NCI-H2107 (cell line): ENCODE measurements at regions not wholly inside any gene's neighbourhood (a gene's known extent, or its start where the extent isn't known, plus 50 kb on each side); places are given as distances from the start of the nearest gene placed in this dataset.
"Not testable (repeated sequence)": the region's sequence is repeated elsewhere in the genome, so short reads cannot be mapped to it uniquely, and the experiment has no call there.

Source experiments
- DNase-seq: peaks from one replicate; lab custom pipeline; 2025; lab: John Stamatoyannopoulos, UW

DNA sequence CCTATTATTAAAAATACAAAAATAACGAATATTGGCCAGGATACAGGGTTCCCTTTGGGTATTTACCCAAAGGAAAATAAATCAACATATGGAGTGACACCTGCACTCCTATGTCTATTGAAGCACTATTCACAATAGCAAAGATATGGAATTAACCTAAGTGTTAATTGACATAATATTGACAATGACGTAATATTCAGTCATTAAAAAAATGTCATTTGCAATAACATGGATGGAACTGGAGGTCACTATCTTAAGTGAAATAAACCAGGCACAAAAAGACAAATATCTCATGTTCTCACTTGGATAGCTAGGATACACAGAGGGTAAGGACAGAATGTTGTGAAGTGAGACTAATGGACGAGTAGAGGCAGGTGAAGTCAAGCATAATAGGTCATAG lies 326.3 kb upstream of the PTGER4 start:
- no peak for DNase-seq

DNA sequence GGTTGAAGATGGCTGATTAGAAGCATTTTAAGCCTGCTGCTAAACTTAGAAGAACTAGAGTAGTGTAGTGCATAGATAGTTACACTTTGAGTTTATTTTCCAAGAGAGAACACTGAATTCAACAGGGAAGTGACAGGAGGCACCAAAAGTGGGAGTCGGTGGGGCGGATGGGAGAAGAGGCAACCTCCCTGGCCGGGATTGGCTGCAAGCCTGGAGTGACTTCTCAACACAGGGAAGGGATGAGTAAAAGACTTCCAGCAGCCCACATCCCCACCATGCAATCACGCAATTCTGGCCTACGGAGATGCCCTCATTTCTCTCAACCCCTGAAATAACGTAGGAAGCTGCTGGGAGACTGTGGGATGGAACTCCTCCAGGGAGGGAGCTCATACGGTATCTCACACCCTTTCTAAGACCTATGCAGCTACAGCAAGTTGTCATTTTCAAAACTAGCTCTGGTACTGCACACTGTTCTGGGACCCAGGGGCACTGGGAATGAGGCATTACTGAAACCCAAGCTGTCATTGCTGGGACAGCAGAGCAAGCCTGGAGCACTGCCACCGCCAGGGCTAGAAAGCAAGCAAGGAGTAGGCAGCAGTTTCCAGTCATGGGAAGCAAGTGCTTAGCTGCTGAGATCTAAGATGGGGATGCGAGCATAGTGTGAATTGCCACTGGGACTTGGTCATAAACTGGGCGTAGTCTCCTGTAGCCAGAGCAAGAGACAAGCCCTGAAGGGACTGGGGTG lies 331.6 kb upstream of the PTGER4 start:
- no peak for DNase-seq

DNA sequence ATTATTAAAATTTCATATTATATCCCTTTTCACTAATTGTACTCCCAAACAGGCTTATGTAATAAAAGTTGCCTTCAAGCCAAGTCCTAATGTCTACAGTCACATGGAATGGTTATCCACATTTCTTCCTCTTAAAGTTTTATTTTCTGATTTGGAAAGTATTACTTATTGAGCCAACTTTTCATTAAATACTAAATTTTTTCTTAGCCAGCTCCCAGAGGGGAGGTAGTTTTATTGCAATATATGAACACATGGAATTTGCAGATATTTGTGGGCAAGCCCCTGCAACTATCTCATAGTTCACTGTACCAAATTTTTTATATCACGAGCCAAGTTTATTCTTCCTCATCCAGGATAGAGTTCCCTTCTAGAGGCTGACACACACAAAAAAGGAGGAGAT lies 332.8 kb upstream of the PTGER4 start:
- no peak for DNase-seq

DNA sequence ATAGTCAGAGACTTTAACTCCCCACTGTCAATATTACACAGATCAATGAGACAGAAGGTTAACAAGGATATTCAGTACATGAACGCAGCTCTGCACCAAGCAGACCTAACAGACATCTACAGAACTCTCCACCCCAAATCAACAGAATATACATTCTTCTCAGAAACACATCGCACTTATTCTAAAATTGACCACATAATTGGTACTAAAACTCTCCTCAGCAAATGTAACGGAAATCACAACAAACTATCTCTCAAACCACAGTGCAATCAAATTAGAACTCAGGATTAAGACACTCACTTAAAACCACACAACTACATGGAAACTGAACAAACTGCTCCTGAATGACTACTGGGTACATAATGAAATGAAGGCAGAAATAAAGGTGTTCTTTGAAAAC lies 341.3 kb upstream of the PTGER4 start:
- DNase-seq: not testable (repeated sequence)

DNA sequence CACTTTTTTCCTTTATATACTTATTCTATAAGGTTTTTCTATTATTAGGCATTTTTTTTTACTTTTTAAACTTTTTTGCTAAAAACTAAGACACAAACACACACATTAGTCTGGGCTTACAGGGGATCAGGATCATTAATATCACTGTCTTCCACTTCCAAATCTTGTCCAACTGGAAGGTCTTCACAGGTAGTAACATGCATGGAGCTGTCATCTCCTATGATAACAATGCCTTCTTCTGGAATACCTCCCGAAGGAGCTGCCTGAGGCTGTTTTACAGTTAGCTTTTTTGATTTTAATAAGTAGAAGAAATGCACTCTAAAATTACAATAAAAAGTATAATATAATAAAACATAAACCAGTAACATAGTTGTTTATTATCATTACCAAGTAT lies 345.5 kb upstream of the PTGER4 start:
- DNase-seq: no peak

DNA sequence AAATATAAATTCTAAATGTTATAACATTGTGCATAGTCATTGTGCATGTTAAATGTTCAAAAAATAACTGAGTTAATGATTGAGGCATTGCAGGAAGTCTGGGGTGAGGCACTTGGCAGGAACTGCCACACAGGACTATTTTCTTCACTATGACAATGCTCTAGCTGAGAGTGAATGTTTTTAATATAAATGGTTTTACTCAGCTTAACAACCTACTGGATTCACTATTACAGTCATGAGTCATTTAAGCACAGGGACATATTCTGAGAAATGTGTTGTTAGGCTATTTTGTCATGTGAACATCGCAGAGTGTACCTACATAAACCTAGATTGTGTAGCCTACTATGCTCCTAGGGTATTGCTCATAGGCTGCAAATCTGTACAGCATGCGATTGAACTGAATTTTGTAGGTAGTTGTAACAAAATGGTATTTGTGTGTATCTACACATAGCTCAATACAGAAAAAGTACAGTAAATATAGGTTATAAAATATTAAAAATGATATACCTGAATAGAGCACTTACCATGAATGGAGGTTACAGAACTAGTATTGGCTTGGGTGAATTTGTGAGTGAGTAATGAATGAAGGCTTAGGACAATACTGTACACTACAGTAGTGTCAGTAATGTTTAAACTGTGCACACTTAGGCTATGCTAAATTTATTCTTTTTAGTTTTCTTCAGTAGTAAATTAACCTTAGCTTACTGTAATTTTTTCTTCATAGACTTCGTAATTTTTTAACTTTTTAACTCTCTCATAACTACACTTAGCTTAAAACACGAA lies 346.1 kb upstream of the PTGER4 start:
- no peak for DNase-seq

DNA sequence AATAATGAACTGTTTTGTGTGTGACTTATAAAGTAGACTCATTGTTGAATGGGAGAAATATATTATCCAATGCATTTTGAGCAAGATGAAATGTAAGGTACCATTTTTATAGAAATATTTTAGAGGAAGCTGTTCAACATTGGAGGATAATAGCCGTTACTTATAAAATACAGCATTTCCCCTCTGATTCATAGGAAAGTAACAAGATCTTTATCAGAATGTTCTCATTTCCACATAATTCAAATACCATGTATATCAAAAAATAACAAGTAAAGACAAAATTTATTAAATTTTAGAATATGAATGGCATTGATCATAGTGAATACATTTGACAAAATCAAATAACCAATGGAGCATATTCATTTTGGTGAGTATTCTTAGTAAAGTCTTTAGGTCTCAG lies 346.7 kb upstream of the PTGER4 start:
- DNase-seq: no peak

DNA sequence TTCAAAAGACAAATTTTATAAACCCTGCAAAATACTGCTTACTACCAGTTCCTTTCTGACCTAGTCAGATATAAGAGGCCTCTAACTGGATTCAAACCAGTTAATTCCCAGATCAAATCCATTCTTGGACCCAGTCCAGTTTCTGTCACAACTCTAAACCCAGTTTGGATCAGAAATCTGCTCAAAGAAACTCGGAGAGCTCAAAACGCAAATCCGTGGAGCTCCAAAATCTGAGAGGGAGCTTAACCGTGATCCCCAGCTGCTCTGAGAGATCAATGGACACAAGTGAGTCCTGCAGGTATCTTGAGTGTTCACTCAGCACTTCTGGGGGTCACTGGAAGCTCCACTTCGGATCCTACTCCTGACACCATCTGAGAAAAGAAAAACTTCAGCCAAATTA lies 348.1 kb upstream of the PTGER4 start:
- no peak for DNase-seq

DNA sequence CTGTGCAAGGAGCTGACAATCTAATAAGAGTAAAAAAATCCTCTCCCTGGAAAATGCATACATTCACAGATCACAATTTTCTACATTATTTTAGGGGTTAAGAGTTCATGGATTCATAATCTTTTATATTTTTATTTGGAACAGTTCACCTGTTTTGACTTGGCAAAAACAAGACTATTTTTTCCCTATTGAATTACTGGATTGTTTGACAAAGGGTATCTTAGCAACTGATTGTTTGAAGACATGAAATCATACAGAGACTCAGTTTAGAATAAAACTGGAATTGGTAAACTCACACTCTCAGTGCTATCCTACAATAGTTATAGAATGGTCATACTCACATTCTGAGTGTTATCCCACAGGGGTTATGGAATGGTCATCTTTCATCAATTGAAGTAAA lies 358.2 kb upstream of the PTGER4 start:
- no peak for DNase-seq

DNA sequence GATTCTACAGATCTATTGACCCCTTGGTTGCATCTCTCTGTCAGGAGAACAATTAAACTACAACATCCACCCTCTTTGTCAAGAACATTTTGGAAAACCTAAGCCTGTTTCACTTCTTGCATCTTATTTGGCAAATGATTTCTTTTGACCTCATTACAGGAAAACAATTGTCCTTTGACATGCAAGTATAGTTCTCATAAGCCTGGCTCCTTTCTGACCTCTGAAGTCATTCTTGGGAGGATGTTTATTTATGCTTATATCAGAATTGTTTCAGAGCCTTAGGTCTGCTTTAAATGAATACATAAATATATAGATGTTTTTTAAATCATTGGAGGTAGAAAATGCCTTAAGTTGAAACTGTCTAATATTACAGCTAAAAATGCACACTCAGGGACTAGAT lies 361.3 kb upstream of the PTGER4 start:
- DNase-seq: no peak

DNA sequence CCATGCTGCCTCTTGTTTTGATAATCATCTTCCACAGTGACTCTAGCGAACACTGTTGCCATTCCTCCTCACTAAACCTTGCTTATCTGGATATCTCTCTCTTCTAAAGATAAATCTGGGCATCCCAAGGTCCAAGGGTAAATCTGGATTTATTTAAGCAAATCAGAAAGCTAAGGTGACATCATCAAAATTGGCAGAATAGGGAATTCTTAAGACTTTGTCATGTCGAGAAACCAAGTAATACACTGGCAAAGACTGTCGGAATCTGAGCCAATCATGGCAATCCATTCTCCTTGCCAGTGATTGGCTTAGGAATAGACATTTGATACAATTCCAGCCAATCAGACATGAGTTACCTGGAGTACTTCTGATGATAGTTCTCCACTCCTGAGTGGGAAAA lies 362.7 kb upstream of the PTGER4 start:
- no peak for DNase-seq

DNA sequence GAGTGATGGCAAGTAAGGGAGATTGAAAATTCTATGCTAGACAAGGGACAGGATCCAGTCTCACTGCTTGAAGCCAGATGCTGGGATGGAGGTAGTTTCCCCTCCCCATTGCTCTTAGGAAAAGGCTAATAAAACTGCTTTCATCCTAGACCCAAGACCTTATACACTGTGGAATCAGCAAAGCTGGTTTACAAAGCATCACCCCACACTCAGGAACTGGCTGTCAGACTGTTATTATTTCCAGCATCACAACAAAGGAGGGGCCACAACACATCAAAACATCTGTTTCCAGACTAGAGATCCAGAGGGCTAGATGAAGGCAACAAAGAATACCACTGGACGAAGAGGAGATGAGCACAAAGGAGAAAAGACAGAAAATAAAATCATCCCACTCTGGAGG lies 364.6 kb upstream of the PTGER4 start:
- no peak for DNase-seq

DNA sequence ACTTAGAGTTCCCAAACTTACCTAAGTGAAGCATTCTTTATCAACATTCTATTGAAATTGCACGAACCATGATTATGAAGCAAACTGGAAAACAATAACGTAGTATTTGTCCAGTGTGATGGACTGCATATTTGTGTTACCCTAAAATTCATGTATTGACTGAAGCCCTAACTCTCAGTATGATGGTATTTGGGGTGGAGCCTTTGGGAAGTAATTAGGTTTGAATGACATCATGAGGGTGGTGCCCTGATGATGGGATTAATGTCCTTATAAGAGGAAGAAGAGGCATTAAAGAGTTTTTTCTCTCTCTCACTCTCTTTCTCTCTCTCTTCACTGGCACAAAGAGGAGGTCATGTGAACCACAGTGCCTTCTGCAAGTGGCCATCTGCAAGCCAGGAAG lies 365.4 kb upstream of the PTGER4 start:
- DNase-seq: no peak

DNA sequence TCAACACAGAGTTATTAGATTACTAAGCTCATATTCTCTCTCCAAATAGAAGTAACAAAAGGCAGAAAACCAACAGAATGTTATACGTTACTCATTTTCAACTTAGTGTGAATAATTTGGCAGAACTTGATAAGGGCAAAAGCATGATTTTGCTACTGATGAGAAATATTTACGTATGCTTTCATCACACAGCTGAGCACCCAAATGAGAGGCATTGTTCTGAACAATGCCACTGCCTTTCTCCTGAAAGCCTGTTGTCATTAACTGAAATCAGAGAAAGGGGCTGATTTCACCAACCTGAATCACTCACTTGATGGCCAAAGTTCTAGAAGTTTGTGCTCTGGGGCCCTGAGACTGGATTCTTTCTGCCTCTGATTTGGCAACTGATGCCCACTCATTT lies 367.5 kb upstream of the PTGER4 start:
- DNase-seq: no peak

DNA sequence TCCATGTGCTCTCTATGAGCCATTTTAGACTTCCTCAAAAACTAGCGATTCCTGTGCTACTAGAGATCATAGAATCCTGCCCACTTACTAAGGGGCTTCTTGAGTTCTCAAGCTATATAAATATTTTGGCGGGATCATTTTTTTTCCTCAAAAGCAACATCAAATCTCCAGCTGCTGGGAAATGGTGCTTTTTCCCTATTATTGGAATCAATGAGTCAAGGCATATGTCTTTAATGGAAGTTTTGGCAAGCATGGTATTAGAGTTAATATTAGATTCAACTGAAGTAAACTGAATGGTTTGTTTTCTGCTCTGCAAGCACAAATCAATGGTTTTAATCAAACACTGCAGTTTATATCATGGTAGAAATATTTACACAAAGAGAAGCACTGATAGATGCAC lies 369.9 kb upstream of the PTGER4 start:
- no peak for DNase-seq

DNA sequence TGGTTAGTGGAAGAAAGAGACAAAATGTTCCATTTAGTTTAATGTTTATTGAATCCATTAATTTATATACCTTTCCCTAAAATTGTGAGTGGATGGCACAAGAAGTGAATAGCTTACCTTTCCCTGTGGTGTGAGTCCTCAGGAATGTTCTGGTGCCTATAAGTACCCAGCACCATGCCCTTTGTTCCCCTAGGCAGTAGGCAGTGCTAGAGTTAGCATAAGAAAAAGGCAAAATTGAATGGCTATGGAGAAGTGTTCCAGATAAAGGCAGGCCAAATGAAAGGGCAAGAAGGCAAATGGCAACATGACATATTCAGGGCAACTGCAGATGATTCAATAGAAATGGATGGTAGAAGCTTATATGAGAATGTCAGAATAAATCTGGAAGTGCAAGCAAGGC lies 370.8 kb upstream of the PTGER4 start:
- no peak for DNase-seq

DNA sequence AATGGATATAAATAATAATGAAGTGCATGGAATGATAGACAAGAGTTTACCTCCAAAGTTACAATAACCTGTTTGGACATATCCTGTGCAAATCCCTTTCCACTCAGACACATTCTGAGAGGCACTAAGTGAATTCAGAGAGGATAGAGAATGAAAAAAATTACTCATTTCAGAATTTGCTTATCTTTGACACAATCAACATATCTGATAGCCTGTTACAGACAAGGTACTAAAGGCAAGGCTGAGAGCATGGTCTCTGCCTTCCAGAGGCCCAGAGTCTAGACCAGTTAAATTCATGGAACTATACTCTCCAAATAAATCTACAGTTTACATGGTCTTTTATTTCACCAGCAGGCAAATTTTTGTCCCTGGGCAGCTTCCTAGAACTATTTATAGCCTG lies 371.8 kb upstream of the PTGER4 start:
- DNase-seq: no peak

DNA sequence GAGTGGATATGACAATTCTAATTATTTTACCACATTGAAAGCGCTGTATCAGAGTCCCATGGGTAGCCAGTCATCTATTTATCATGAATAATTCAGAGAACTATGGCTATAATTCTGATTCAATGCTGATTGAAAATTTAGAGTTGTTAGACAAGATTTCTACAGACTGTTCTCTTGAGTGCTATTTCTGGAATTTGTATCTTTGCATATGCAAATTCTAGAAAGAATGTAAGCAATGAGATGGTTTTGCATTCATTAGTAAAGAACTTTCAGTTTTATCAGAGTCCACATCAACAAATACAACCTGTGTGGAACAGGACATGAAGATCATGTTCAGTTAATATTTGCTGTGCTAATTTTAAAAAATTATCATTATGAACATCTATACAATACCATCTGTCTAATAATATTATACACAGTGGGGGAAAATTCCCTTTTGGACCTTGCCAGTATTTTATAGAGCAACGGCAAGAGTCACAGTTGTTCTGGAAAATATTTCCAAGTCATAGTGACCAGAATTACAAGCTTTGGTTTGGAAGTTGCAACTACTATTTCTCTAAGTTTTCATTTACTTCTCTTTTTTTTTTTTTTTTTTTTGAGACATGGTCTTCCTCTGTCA lies 372.7 kb upstream of the PTGER4 start:
- DNase-seq: no peak

DNA sequence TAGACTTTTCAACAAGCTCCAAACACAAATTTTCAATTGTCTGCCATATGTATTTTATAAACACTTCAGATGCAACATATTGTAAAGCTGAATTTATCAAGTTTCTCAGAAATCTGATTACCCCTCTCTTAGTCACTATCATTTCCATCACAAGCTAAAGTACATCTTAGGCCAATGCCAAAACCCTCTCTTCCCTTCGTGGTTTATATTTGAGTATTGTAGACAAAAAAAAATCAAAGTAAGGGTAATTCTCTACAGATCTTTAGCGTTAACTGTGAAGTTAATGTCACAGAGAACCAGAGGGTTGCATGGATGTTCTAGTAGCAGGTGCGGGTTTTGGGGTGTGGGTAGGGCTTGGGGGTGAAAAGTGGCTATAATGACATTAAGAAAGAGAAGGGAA lies 387.7 kb upstream of the PTGER4 start:
- DNase-seq: no peak

DNA sequence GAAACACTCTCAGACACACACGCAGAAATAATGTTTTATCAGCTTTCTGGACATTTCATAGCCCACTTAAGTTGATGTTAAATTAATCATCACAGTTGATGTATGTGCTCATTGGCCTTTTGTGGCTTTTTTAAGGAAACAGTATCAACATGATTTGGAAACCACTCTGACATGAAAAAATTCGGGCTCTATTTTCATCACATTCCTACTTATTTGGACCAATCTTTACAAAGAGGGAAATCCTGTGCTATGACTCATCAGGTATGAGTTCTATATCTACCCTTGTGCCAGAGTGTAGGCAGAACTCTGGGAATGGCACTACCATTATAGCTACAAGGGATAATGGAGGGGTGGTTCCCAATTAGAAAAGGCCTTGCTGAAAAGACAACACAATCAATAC lies 388.4 kb upstream of the PTGER4 start:
- DNase-seq: no peak

DNA sequence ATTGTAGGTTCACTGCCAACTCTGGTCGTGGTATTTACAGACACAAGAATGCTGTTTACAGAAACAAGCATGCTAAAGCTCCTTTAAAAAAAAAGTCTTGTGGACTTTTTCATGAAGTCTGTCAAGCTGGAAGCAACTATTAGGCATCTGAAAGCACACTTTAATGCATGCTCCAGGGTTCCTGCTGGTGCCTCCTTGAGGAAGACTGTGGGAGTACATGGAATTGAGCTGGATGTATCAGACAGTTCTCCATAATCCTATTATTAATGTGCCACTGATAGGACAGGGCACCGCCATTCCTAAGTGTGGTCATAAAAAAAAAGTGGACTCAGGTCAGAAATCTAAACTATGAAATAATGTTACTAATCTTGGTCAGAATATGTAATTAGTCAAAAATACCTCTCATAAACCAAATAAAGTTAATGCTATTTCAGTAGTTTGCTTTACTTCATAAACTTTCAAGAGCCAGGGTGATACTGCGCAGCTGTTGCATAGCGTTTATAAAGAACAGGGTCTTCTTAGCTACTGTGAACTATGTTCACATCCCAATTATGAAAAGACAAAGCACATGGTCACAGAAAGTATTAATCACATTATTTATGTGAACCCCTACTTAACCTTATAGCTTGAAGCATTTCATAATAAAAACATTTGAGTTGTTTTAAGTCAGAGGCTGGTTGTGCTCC lies 390.8 kb upstream of the PTGER4 start:
- DNase-seq: no peak

DNA sequence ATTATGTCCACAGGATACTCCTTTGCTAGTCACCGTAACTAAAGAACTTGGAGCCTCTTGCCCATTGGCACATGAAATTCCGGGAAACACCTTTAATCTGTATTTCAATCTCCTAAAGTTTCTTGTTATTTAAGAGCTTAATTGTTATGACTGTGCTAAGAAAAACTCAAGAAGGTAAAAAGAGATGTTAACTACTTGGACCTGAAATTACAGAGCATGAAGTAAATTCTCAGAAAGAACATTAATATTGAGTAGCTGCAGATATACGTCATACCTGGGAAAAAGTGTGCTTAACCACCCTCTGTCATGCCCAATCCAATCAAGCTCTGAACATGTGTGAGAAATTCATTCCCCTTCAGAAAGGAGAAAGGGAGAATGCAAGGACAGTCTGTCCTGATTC lies 394.9 kb upstream of the PTGER4 start:
- DNase-seq: no peak

DNA sequence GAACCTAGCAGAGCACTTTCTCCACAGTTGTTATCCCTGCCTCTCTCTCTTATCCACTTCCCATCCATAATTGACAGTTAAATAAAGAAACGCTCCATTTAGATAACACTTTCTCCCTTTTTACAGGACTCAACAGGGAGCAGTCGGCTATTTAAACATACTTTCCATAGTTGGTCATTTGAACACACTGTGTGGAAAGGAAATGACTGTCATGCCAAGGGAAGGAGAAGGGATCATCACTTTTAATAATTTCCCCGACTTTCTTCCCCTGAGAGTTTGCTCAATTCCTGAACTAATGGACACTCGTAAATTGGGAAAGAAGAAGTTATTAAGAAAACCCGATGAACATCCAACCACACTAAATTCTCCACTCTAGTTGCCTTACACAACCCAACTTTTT lies 400.8 kb upstream of the PTGER4 start:
- DNase-seq: no peak
